IPS-15b (cell line): ENCODE measurements at regions not wholly inside any gene's neighbourhood (a gene's known extent, or its start where the extent isn't known, plus 50 kb on each side); places are given as distances from the start of the nearest gene placed in this dataset.

Experiments
- H3K27me3 ChIP-seq: one replicate; pipeline ENCODE4 v1.6.1; 2013; ENCODE audit warnings: low read length; ENCODE audit not compliant: control insufficient read depth, insufficient read depth
- H3K36me3 ChIP-seq: one replicate; pipeline ENCODE4 v1.6.1; 2013; ENCODE audit warnings: low read length; ENCODE audit not compliant: control insufficient read depth, insufficient read depth
- H3K4me1 ChIP-seq: one replicate; pipeline ENCODE4 v1.6.1; 2013; ENCODE audit warnings: mild to moderate bottlenecking, low read length; ENCODE audit not compliant: control insufficient read depth, insufficient read depth
- H3K4me3 ChIP-seq: one replicate; pipeline ENCODE4 v1.5.1; 2013; ENCODE audit warnings: low read depth, low read length
- H3K9ac ChIP-seq: one replicate; pipeline ENCODE4 v1.6.1; 2013; ENCODE audit warnings: low read depth, mild to moderate bottlenecking, low read length
- H3K9me3 ChIP-seq: one replicate; pipeline ENCODE4 v1.6.1; 2013; ENCODE audit warnings: mild to moderate bottlenecking, low read length; ENCODE audit not compliant: control insufficient read depth, insufficient read depth

- H3K27me3 ChIP-seq: no peaks in the 10 kb centered on the region
- H3K9me3 ChIP-seq: no peaks in the 10 kb centered on the region
- no peaks in the 10 kb centered on the region for H3K4me1 ChIP-seq
- no peaks in the 10 kb centered on the region for H3K36me3 ChIP-seq
- H3K9ac ChIP-seq: no peak overlapping the region
- no peak overlapping the region for H3K4me3 ChIP-seq
These were observed 251.0 kb downstream of the DIO2 start for GRCh38 chr14:79960288-79960687.

DNA sequence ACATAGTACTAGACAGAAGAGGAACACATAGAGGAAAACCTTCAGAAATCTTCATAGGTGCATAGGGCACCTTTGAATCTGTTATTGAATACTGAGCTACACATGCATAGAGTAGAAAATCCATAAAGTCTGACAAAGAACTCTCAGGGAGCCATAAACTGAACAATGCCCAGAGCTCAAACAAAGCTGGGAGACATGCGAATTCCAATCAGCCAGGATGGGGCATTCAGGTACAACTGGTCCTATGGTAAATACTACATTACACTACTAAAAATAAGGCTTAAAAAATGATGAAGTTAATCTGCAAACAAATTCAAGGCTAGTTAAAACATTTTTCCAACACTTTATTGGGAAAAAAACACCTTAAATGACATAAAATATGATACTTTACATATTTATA is 259.7 kb downstream of the DIO2 start:
- no peak overlapping the region for H3K4me3 ChIP-seq
- H3K9me3 ChIP-seq: no peaks in the 10 kb centered on the region
- no peaks in the 10 kb centered on the region for H3K27me3 ChIP-seq
- no peak overlapping the region for H3K9ac ChIP-seq
- no peaks in the 10 kb centered on the region for H3K36me3 ChIP-seq
- H3K4me1 ChIP-seq: no peaks in the 10 kb centered on the region

DNA sequence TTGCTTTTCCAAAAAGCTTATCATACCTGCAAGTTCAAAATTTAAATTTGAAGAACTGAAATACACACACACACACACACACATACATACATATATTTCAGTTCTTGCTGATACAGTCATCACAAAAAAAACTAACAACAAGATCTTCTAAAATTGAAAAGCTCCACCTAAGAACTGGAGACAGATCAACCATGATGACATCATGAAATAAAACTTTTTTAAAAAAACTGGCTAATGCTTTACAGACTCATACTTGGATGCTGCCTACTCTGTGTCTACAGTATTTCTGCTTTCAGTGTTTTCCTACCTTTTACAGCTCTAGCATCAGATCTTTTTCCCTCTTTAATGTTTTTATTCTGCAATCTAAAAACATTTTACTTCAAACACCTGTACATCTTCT is 261.4 kb downstream of the DIO2 start:
- H3K27me3 ChIP-seq: no peaks in the 10 kb centered on the region
- H3K4me3 ChIP-seq: no peak overlapping the region

DNA sequence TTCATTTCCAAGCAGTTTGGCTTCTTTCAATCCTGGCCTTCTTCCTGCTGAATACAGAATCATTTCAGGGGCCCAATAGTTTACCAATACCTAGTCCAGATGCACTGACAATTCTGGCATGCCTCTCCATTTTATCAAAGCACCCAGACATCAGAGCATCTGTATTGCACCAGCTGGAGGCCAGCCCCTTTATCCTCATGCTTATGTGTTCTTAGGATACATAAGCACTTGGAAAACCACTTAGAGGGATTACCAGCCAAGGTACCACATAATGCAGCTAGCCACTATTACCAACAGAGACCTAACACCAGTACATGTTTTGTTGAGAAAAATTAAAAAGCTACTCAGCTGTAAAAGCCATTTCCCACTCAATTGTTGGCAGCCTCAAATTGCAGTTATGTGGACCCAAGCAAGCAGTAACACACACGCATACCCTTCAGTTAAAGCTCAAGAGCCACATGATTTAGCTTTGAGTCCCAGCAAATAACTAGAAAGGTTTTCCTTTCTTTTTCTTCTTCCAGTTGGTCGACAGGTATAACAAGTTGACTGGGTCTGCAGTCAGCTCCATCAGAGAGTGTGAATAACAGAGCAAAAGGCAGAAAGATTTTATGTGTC is 263.8 kb downstream of the DIO2 start:
- Histone ChIP-seq H3K9me3 (no peaks in the 10 kb centered on the region), H3K36me3 (no peaks in the 10 kb centered on the region), H3K4me3 (no peak overlapping the region), H3K27me3 (no peaks in the 10 kb centered on the region), H3K4me1 (no peaks in the 10 kb centered on the region), H3K9ac (no peak overlapping the region)

More for the DNA sequence above, 261.4 kb downstream of the DIO2 start:
- no peak overlapping the region for H3K9ac ChIP-seq
- H3K4me1 ChIP-seq: no peaks in the 10 kb centered on the region
- H3K36me3 ChIP-seq: no peaks in the 10 kb centered on the region
- H3K9me3 ChIP-seq: no peaks in the 10 kb centered on the region

DNA sequence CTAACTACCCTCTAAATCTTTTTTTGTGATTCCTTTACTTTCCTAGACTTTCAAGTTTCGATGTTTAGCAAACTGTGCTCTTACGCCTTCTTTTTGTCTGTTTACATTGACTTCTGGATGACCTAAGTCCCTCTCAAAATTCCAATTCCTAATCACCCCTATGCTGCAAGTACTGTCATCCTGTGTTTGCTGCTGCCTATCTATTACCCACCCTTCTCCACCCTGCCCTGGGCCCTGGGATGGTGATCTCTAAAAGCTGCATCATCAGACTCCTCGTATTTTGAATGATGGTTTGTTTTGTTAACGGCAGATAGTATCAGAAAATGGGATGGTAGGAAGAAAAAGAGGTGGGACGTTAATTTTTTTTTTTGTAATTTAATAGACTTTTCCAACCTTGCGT is 272.1 kb downstream of the DIO2 start:
- Histone ChIP-seq H3K36me3 (no peaks in the 10 kb centered on the region), H3K27me3 (no peaks in the 10 kb centered on the region), H3K4me3 (no peak overlapping the region), H3K4me1 (no peaks in the 10 kb centered on the region), H3K9me3 (no peaks in the 10 kb centered on the region), H3K9ac (no peak overlapping the region)

DNA sequence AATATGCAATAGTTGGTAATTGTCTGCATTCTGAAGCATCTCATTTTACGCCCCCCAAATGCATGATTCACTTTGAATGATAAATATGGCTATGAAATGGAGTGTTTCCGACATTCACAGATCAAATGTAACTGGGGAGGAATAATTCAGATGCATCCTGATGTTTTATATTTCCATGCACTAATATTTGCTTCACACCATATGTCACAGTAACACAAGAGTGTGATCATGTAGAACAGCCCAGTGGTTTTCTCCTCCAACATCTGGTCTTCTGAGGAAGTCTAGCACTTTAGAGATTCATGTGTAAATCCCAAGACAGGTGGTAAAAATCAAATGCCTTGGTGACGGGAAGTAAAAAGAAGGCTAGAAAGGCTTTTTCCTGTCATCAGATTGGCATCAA is 273.1 kb downstream of the DIO2 start:
- Histone ChIP-seq H3K27me3 (no peaks in the 10 kb centered on the region), H3K9ac (no peak overlapping the region), H3K4me1 (no peaks in the 10 kb centered on the region), H3K4me3 (no peak overlapping the region), H3K9me3 (no peaks in the 10 kb centered on the region), H3K36me3 (no peaks in the 10 kb centered on the region)

DNA sequence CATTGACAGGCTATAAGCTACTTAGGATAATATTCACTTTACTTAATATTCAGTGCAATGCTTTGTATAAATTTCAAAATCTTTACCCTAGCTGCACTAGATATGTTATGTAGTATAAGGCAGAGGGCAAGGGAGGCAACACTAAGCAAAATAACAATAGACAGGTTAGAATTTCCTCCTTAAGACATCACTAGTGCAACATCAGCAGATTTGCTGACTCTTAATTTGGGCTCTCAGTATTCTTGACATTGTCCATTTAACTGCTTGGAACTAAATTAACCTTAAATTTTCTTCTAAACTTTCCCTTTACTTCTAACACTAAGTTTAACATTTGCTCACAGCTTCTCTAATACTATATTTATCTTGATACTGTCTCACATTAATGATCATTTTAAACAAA is 273.9 kb downstream of the DIO2 start:
- Histone ChIP-seq H3K27me3 (no peaks in the 10 kb centered on the region), H3K4me1 (no peaks in the 10 kb centered on the region), H3K9ac (no peak overlapping the region)

GRCh38 chr14:79924551-79924950 is 286.8 kb downstream of the DIO2 start:
- no peaks in the 10 kb centered on the region for H3K36me3 ChIP-seq
- H3K9me3 ChIP-seq: no peaks in the 10 kb centered on the region
- no peak overlapping the region for H3K4me3 ChIP-seq
- H3K9ac ChIP-seq: no peak overlapping the region
- no peaks in the 10 kb centered on the region for H3K27me3 ChIP-seq
- H3K4me1 ChIP-seq: no peaks in the 10 kb centered on the region

More for the DNA sequence above, 273.9 kb downstream of the DIO2 start:
- Histone ChIP-seq H3K4me3 (no peak overlapping the region), H3K36me3 (no peaks in the 10 kb centered on the region), H3K9me3 (no peaks in the 10 kb centered on the region)

DNA sequence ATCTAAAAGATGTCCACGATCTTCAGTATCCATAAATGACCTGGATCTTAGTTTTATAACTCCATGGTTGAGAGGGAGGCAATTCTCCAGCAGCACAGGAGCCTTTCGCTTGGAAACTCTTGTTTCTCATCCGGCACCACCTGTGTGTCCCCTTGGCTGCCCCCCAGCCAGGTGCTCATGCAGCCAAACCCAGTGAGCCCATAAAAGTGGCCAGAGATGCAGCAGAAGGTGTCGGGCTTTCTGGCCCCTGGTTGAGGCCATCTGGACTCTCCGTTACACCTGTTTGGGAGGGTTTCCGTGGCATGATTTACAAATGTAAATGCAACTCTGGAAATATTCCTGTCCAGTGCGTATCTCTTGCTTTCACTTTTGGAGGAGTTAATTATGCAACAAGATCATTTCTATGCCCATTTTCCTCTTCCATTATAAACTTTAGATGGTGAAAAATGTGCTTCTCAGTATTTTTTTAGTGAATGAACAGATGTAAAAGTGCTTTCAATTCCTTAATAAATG is 291.1 kb downstream of the DIO2 start:
- H3K4me3 ChIP-seq: no peak overlapping the region
- H3K36me3 ChIP-seq: no peaks in the 10 kb centered on the region
- H3K27me3 ChIP-seq: no peaks in the 10 kb centered on the region
- no peaks in the 10 kb centered on the region for H3K9me3 ChIP-seq
- no peaks in the 10 kb centered on the region for H3K4me1 ChIP-seq
- H3K9ac ChIP-seq: no peak overlapping the region
